ENCODE measurements at regions not wholly inside any gene's neighbourhood (a gene's known extent, or its start where the extent isn't known, plus 50 kb on each side); places are given as distances from the start of the nearest gene placed in this dataset.

DNA sequence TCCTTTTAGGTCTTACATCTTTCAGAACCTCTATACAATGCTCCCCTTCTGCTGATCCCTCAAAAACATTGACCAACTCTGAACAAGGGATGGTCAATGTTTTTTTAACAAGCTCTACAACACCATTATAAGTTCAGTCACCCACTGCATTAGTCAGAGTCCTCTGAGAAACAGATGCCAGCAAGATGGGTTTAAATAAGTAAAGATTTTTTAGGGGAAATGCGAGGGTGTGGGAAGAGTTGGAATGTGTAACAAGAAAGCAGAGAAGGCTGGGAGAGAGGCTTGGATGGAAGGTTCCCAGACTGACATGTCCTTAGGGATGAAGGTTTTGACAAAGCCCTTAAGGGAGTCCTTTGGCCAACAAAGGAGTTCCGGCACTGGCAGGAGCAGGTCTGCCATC, 478.3 kb downstream of the FRK start:
- TF ChIP-seq ZNF274 (IDR thresholded peaks at IDR 0.05; ENCODE audit: low read depth, low read length) = no peak
- no peak for TF ChIP-seq SUZ12 (IDR thresholded peaks at IDR 0.05; ENCODE audit: extremely low read depth, insufficient read depth, insufficient read length)
